Gastroesophageal sphincter (tissue), 3 donors: ENCODE measurements at regions not wholly inside any gene's neighbourhood (a gene's known extent, or its start where the extent isn't known, plus 50 kb on each side); places are given as distances from the start of the nearest gene placed in this dataset.
"Not testable (repeated sequence)": the region's sequence is repeated elsewhere in the genome, so short reads cannot be mapped to it uniquely, and the experiment has no call there.

Experiments used
- CTCF ChIP-seq, 4 experiments: fragments of 200-600 bp in 2 of 4; fragments of 450-650 bp in 2 of 4; sonication (generic) in 1 of 4; IDR thresholded peaks; one replicate each; pipeline ENCODE4 v1.5.1; 2017 to 2019; ENCODE audit warnings: antibody characterized with exemption in 4 of 4, mild to moderate bottlenecking in 2 of 4, moderate library complexity in 2 of 4
- EP300 ChIP-seq: sonication (generic); formaldehyde crosslinking; IDR thresholded peaks from one replicate; pipeline ENCODE4 v1.6.1; 2017; ENCODE audit warnings: antibody characterized with exemption, mild to moderate bottlenecking
- POLR2A ChIP-seq, 2 donors: fragments of 450-650 bp; IDR thresholded peaks; one replicate each; pipeline ENCODE4 v1.6.1; 2017; ENCODE audit warnings: antibody characterized with exemption in 2 of 2, mild to moderate bottlenecking in 2 of 2, moderate library complexity in 1 of 2
- POLR2AphosphoS5 ChIP-seq: sonication (generic); formaldehyde crosslinking; IDR thresholded peaks from one replicate; pipeline ENCODE4 v1.6.1; 2017; ENCODE audit warnings: antibody characterized with exemption

- not testable (repeated sequence) for TF ChIP-seq CTCF (IDR thresholded peaks at IDR 0.05); POLR2AphosphoS5; POLR2A (IDR thresholded peaks at IDR 0.05); EP300
These were observed 81.3 kb upstream of the C1QTNF3 start for GRCh38 chr5:34124280-34124679.
